ENCODE measurements at regions not wholly inside any gene's neighbourhood (a gene's known extent, or its start where the extent isn't known, plus 50 kb on each side); places are given as distances from the start of the nearest gene placed in this dataset.

DNA sequence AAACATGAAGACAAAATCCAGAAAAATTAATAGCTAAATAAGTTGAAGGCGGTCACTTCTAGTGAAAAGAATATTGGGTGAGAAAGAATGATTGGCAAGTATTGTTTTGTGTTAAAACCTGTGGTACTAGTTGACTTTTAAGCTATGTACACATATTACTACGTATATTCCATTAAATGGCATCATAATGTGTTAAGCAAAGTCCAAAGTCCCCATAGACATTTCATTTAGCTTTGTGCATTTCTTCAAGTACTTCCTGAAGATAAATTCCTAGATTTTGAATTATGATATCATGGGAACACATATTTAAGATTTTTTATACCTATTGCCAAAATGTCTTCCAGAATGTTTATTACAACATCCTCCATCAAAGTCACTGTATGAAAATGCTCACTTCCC is 272.7 kb upstream of the IRAK1BP1 start:
- H3K36me3 ChIP-seq (ENCODE audit: control insufficient read depth in 2 of 2, insufficient read depth in 1 of 2, low read length in 2 of 2): no peaks in the 10 kb centered on the region
- H3K4me1 ChIP-seq (ENCODE audit: control insufficient read depth, insufficient read depth, low read length): no peaks in the 10 kb centered on the region
- TF ChIP-seq ZNF16 (tag by site-specific recombination; IDR thresholded peaks at IDR 0.05; ENCODE audit: low read depth) (no peak), ZBTB7A (tag by site-specific recombination; IDR thresholded peaks at IDR 0.05; ENCODE audit: low read depth) (no peak), ZNF274 (IDR thresholded peaks at IDR 0.05; ENCODE audit: low read length) (no peak), ZNF274 (tag by site-specific recombination; IDR thresholded peaks at IDR 0.05; ENCODE audit: borderline replicate concordance) (no peak), ZNF426 (tag by site-specific recombination; IDR thresholded peaks at IDR 0.05) (no peak), ZNF175 (tag by site-specific recombination; IDR thresholded peaks at IDR 0.05) (no peak), BCL6B (tag by site-specific recombination; IDR thresholded peaks at IDR 0.05) (no peak), REPIN1 (tag by site-specific recombination; IDR thresholded peaks at IDR 0.05; ENCODE audit: low read depth) (no peak)
- TF ChIP-seq, protein P1, sequence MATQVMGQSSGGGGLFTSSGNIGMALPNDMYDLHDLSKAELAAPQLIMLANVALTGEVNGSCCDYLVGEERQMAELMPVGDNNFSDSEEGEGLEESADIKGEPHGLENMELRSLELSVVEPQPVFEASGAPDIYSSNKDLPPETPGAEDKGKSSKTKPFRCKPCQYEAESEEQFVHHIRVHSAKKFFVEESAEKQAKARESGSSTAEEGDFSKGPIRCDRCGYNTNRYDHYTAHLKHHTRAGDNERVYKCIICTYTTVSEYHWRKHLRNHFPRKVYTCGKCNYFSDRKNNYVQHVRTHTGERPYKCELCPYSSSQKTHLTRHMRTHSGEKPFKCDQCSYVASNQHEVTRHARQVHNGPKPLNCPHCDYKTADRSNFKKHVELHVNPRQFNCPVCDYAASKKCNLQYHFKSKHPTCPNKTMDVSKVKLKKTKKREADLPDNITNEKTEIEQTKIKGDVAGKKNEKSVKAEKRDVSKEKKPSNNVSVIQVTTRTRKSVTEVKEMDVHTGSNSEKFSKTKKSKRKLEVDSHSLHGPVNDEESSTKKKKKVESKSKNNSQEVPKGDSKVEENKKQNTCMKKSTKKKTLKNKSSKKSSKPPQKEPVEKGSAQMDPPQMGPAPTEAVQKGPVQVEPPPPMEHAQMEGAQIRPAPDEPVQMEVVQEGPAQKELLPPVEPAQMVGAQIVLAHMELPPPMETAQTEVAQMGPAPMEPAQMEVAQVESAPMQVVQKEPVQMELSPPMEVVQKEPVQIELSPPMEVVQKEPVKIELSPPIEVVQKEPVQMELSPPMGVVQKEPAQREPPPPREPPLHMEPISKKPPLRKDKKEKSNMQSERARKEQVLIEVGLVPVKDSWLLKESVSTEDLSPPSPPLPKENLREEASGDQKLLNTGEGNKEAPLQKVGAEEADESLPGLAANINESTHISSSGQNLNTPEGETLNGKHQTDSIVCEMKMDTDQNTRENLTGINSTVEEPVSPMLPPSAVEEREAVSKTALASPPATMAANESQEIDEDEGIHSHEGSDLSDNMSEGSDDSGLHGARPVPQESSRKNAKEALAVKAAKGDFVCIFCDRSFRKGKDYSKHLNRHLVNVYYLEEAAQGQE (tag by site-specific recombination; IDR thresholded peaks at IDR 0.05): no peak
- TF ChIP-seq, protein P2, sequence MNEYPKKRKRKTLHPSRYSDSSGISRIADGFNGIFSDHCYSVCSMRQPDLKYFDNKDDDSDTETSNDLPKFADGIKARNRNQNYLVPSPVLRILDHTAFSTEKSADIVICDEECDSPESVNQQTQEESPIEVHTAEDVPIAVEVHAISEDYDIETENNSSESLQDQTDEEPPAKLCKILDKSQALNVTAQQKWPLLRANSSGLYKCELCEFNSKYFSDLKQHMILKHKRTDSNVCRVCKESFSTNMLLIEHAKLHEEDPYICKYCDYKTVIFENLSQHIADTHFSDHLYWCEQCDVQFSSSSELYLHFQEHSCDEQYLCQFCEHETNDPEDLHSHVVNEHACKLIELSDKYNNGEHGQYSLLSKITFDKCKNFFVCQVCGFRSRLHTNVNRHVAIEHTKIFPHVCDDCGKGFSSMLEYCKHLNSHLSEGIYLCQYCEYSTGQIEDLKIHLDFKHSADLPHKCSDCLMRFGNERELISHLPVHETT (tag by site-specific recombination; IDR thresholded peaks at IDR 0.05): no peak
- CTCF ChIA-PET: interaction anchor here (0.8 kb wide), 1 partner anchor 16 kb away, joined by 3 read pairs; no protein-coding TSS in a partner anchor
- POLR2A ChIA-PET: no interaction called here
- H3K4me3 ChIP-seq (ENCODE audit: low read depth, low read length): no peak overlapping the region
- H3K9me3 ChIP-seq (ENCODE audit: control insufficient read depth, insufficient read depth, low read depth, low read length): no peaks in the 10 kb centered on the region
- H3K27ac ChIP-seq (ENCODE audit: extremely low read depth, low read depth, low read length): no peak overlapping the region

DNA sequence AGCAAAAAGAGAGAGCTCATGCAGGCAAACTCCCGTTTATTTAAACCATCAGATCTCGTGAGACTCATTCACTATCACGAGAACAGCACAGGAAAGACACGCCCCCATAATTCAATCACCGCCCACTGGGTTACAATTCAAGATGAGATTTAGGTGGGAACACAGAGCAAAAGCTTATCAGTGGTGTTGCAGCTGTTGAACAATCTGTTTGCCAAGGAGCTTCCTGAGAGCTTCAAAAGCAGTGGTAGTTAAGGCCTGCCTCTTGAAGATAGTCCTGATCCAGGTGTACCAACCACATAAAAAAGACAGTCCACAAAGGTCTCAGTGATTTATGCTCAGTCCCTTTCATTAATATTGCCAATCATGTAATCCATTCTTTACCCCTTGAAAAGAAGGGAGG is 269.4 kb upstream of the IRAK1BP1 start:
- TF ChIP-seq ZNF670 (tag by site-specific recombination; IDR thresholded peaks at IDR 0.05; ENCODE audit: low read depth) (no peak), ZNF433 (tag by site-specific recombination; IDR thresholded peaks at IDR 0.05; ENCODE audit: low read depth) (no peak), ZNF555 (tag by site-specific recombination; conservative IDR thresholded peaks at IDR 0.05) (no peak), ZNF391 (tag by site-specific recombination; IDR thresholded peaks at IDR 0.05; ENCODE audit: borderline replicate concordance, low read depth) (no peak), HOXC10 (CRISPR knock-in tag; IDR thresholded peaks at IDR 0.05) (no peak), ZNF677 (tag by site-specific recombination; IDR thresholded peaks at IDR 0.05) (no peak), ZNF529 (tag by site-specific recombination; IDR thresholded peaks at IDR 0.05; ENCODE audit: insufficient replicate concordance) (no peak), MEIS1 (CRISPR knock-in tag; IDR thresholded peaks at IDR 0.05; ENCODE audit: borderline replicate concordance) (no peak), ZNF664 (tag by site-specific recombination; IDR thresholded peaks at IDR 0.05) (no peak), ZNF394 (tag by site-specific recombination; IDR thresholded peaks at IDR 0.05; ENCODE audit: borderline replicate concordance) (no peak), ZBTB44 (tag by site-specific recombination; IDR thresholded peaks at IDR 0.05) (no peak)
- TF ChIP-seq, protein P3, sequence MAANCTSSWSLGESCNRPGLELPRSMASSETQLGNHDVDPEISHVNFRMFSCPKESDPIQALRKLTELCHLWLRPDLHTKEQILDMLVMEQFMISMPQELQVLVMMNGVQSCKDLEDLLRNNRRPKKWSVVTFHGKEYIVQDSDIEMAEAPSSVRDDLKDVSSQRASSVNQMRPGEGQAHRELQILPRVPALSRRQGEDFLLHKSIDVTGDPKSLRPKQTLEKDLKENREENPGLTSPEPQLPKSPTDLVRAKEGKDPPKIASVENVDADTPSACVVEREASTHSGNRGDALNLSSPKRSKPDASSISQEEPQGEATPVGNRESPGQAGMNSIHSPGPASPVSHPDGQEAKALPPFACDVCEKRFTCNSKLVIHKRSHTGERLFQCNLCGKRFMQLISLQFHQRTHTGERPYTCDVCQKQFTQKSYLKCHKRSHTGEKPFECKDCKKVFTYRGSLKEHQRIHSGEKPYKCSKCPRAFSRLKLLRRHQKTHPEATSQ (tag by site-specific recombination; IDR thresholded peaks at IDR 0.05): no peak
- TF ChIP-seq, protein P4, sequence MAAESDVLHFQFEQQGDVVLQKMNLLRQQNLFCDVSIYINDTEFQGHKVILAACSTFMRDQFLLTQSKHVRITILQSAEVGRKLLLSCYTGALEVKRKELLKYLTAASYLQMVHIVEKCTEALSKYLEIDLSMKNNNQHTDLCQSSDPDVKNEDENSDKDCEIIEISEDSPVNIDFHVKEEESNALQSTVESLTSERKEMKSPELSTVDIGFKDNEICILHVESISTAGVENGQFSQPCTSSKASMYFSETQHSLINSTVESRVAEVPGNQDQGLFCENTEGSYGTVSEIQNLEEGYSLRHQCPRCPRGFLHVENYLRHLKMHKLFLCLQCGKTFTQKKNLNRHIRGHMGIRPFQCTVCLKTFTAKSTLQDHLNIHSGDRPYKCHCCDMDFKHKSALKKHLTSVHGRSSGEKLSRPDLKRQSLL (tag by site-specific recombination; IDR thresholded peaks at IDR 0.05): no peak
- ChIA-PET CTCF (interaction anchor here (0.6 to 2.7 kb wide), 2 partner anchors 13 to 30 kb away, joined by 3 to 14 read pairs; no protein-coding TSS in a partner anchor), POLR2A (no interaction called here)
- no peaks in the 10 kb centered on the region for H3K9me3 ChIP-seq (ENCODE audit: control insufficient read depth, insufficient read depth, low read depth, low read length)
- no peak overlapping the region for H3K27ac ChIP-seq (ENCODE audit: extremely low read depth, low read depth, low read length)
- no peaks in the 10 kb centered on the region for H3K4me1 ChIP-seq (ENCODE audit: control insufficient read depth, insufficient read depth, low read length)
- no peaks in the 10 kb centered on the region for H3K36me3 ChIP-seq (ENCODE audit: control insufficient read depth in 2 of 2, insufficient read depth in 1 of 2, low read length in 2 of 2)
- H3K4me3 ChIP-seq (ENCODE audit: low read depth, low read length): no peak overlapping the region

All from HEK293 (cell line).